GM12874 (cell line): ENCODE measurements at regions not wholly inside any gene's neighbourhood (a gene's known extent, or its start where the extent isn't known, plus 50 kb on each side); places are given as distances from the start of the nearest gene placed in this dataset.

ENCODE experiments used
- CTCF ChIP-seq: IDR thresholded peaks from 2 replicates; pipeline ENCODE4 v1.5.1; 2011; ENCODE audit warnings: low read depth, mild to moderate bottlenecking, control low read depth, low read length, moderate library complexity; ENCODE audit not compliant: insufficient read depth

GRCh38 chr1:201596101-201596868 lies 57.4 kb downstream of the NAV1 start:
- TF ChIP-seq CTCF, result no peak

- no peak for TF ChIP-seq CTCF
Observed at GRCh38 chr1:201597551-201598230, 58.8 kb downstream of the NAV1 start.

DNA sequence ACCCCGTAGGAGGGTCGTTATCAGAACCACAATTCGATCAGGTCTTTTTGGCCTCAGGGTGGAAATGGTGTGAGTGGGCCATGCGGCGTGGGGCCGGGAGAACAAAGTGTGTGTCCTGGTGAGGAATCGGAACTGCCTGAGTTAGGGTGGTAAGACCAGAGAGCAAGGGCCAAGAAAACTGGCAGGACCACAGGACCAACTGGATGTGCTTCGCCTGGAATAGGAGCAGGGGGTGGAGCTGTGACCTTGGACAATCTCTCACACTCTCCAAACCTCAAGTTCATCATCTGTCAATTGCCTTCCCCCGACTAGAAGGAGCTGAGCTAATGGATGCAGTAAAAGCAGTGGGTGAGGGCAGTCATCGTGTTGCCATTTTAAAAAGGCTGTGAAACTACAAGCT lies 59.5 kb downstream of the NAV1 start:
- TF ChIP-seq CTCF, result no peak

- TF ChIP-seq CTCF, result no peak
Observed at GRCh38 chr1:201598973-201599372, 60.0 kb downstream of the NAV1 start.

DNA sequence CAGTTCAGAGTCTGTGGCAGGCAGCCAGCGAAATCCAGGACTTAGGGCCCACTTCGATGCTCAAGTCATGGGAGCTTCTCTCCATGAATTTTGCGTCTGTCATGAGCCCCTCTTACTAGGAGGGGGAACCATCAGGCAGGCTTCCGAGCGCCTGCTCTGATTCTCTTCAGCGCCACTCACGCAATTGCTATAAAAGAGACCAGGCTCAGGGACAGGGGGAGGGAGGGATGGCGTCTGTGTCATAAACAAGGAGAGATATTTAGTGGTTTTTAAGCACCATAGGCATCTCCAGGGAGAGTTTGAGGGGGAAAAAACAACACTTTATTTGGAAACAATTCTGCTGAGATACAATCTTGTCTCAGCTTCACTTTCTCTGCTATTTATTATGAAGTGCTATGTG lies 60.6 kb downstream of the NAV1 start:
- no peak for TF ChIP-seq CTCF

- no peak for TF ChIP-seq CTCF
Observed at GRCh38 chr1:201602413-201603265, 63.7 kb downstream of the NAV1 start.

- TF ChIP-seq CTCF, result no peak
Observed at GRCh38 chr1:201603613-201604232, 64.8 kb downstream of the NAV1 start.
